GM19025 (cell line): ENCODE measurements at regions not wholly inside any gene's neighbourhood (a gene's known extent, or its start where the extent isn't known, plus 50 kb on each side); places are given as distances from the start of the nearest gene placed in this dataset.

Experiments used
- ATAC-seq: cut with Tn5 transposase; IDR thresholded peaks from one replicate; pipeline ENCODE4 v1.9.1; 2021; ENCODE audit warnings: mild to moderate bottlenecking, low read depth, moderate library complexity; ENCODE audit not compliant: unreplicated experiment

GRCh38 chr10:28810057-28810870 is 132.9 kb downstream of the BAMBI start:
- ATAC-seq = no peak

- no peak for ATAC-seq
Observed at GRCh38 chr10:28811639-28812349, 134.5 kb downstream of the BAMBI start.

DNA sequence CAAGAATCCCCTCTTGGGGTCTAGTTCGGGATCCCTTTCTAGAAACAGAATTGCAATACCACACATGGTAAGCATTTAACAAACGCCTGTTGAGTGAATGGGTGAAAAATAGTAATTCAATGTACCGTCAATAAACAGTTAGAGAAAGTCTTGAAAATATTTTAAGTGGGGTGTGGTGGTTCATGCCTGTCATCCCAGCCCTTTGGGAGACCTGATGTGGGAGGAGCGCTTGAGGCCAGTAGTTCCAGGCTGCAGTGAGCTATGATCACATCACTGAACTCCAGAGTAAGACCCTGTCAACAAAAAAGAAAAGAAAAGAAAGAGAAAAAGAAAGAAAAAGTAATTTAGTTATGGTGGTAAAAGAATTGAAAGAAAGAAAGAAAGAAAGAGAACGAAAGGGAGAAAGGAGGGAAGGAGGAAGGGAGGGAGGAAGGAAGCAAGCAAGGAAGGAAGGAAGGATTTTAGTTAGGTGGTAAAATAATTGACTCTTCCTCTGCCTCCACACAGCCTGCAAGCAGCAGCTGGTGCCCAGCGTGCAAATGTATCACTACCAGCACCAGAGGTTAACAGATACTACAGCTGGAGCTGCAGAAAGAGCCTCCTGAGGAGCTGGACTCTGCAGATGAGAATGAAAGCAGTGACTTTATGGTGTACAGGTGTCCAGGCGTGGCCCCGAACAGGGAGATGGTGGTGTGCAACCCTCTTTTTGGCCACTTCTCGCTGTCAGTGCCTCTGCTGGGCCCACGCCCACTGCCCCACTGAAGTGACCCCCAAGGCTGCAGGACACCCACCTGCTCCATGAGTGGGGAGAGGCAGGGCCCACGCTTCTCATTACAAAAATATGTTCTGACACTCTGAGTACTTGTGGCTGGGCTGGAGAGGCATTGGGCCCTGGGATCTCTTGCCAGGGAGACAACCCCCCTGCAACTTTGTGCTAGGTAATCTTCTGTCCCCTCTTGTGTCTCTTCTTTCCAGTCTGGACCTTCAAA is 135.4 kb downstream of the BAMBI start:
- ATAC-seq = peak; percentile 75

- no peak for ATAC-seq
Observed at GRCh38 chr10:28815681-28816080, 138.4 kb downstream of the BAMBI start.

DNA sequence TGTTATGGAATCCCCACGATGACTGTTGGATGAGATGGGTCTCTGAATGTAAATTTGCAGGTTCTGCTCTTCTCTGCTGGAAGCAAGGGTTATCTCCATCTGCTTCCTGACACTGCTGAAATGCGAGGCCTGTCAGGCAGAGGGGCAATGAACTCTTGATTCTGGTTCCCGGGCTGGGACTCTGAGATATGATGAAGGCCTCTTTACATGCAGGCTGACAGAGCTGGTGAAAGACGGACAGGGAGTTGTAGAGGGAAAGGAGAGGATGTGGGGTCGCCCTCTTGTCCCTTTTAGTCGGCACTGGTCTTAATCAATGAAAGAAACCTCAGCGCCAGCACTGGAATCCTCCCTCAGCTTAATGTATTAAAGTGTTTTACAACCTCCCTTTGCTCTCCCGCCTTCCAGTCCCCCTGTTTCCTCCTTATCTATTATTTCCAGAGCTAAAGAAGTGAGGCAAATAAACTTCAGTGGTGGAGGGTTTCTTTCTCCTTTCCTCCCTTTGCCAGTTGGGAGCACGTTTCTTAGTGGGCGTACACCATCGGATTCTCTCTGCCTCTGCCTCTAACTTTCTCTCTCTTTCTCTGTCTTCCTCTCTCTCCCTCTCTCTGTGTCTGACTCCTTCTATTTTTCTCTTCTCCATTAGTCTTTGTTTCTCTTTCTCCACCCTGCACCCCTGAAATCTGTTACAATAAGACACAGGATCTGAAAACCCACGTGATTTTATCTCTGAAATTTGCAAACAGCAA is 145.6 kb downstream of the BAMBI start:
- no peak for ATAC-seq

GRCh38 chr10:28823501-28824075 is 146.3 kb downstream of the BAMBI start:
- no peak for ATAC-seq

DNA sequence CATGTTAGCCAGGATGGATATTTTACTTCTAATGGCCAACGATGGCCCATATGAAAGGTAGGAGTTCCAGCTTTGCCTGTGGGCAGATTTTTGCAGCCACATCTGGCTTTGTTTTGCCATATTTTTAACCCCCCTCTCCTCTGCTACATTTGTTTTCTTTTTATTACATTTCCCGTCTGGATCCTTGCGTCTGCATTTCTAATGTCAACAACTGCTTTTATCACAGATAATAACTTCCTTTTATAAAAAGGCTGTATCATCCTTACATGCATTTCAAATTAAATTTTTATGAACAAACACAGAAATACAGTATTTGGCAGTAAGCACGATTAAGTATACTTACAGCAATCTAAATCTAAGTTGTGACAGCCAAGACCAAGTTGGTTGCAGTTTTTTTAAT is 156.0 kb downstream of the BAMBI start:
- no peak for ATAC-seq

DNA sequence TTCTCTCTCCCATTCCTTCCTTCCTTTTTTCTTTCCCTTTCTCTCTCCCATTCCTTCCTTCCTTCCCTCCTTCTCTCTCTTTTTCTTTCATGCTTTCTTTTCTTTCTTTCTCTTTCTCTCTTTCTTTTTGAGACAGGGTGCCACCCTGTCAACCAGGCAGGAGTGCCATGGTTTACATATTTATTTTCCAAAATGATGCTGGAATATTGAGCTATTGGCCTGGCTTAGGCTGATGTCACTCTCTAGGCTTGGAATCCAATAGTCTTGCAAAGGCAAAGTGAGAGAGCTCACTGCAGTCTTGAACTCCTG is 159.1 kb downstream of the BAMBI start:
- ATAC-seq = no peak

DNA sequence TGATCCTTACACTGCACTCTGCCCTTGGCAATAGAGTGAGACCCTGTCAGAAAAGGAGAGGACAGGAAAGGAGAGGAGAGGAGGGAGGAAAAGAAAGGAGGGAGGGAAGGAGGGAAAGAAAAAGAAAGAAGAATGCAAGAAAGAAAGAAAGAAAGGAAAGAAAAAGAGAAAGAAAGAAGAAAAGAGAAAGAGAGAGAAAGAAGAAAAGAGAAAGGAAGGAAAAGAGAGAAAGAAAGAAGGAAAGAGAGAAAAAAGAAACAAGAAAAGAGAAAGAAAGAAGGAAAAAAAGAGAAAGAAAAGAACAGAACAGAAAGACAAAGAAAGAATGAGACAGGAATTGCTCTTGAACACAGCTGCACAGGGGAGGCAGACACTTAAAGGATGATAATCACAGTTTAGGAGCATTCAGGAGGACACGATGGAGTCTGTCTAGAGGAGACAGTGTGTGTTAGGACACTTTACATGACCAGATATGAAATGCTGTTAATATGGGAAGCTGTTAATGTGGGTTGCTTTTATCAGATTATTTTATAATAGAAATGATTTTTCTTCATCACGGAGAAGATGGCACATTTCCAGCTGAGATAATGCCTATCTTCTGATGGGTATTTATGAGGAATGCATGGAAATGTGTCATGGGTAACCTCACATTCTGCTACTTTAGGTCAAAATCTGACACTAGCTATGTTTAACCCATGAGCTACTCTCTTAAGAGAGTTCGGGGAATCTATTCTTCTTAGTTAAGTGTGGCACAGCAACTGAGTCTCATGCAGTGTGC is 160.5 kb downstream of the BAMBI start:
- ATAC-seq = no peak

- ATAC-seq = no peak
Observed at GRCh38 chr10:28838908-28839307, 161.6 kb downstream of the BAMBI start.

GRCh38 chr10:28839600-28840007 is 162.3 kb downstream of the BAMBI start:
- ATAC-seq = no peak

- no peak for ATAC-seq
Observed at GRCh38 chr10:28840202-28840601, 162.9 kb downstream of the BAMBI start.

DNA sequence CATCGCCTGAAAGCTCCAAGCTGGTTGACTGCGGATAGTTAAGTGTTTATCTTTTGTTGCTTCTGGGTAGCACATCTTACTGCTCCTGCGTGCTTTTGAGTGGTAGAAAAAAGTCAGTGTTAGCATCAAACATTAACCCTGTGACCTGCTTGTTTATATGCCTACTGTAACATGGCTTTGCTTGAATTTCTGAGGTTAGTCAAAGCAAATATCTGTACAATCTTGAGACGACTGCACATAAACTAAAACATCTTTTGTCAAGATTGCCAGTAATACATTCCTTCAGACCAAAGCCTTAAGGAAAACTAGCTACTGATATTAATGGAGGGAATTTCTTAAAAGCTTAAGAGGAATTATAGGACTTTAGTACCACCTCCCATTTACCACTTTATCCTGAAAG is 163.7 kb downstream of the BAMBI start:
- no peak for ATAC-seq

- ATAC-seq = no peak
Observed at GRCh38 chr10:28841625-28842024, 164.3 kb downstream of the BAMBI start.

DNA sequence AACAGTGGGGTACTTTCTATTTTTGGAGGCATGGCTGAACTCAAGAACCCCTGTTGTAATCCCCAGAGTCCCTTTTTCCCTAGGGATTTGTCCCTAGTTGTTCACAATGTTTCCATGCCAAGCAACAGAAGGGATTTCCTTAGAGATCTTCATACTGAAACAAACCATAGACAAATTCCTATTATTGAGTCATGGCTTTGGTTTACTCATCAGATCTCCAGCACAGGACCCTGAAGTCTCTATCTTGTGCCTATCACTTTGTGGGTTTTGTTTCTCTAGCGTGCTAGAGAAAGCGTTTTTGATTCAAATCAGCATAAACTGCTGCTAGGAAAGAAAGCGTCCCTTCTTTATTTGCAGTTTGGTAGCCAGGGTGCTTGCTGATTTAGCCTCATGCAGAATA is 165.0 kb downstream of the BAMBI start:
- ATAC-seq = no peak

- ATAC-seq = no peak
Observed at GRCh38 chr10:28845009-28845682, 167.8 kb downstream of the BAMBI start.

DNA sequence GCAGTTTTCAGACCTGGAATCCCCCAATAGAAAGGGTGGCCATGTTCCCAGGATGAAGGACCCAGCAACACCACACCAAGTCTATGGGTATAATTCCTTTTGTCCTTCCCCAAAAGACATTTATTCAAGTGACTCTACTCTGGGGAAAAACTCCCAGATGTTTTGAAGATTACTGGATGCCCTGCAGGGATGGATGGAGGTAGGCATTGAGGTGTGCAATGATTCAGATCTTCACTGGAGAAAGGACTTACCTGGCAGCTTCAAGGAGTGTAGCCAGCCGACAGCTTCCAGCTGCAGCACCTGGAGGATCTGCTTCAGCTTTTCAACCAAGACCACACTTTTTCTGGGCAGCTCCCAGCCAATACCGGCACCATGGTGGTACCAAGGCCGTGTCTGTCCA is 172.0 kb downstream of the BAMBI start:
- ATAC-seq = no peak

DNA sequence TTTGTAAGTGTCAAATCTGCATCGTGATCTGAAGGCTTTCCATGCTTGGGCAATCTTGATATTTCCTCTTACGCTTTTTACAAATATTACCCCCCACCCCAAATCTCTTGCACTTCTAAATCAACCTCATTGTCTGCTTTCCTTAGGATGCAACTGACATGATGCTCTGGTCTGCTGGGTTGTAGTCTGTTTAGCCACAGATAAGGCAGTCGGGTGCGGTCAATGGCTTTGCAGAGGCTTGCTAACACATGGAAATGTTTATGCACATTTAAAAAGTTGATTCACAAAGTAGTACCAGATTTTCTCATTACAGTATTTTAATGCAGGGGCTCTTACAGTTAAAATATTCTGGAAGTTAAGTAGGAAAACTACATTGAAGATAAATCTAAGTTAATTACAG is 172.5 kb downstream of the BAMBI start:
- ATAC-seq = no peak

GRCh38 chr10:28850784-28851183 is 173.5 kb downstream of the BAMBI start:
- no peak for ATAC-seq
